GM18951 (cell line): ENCODE measurements at regions not wholly inside any gene's neighbourhood (a gene's known extent, or its start where the extent isn't known, plus 50 kb on each side); places are given as distances from the start of the nearest gene placed in this dataset.

Experiments
- POLR2A ChIP-seq: IDR thresholded peaks from 4 replicates; pipeline ENCODE4 v1.6.1; 2011; ENCODE audit warnings: mild to moderate bottlenecking; ENCODE audit not compliant: insufficient read length, insufficient read depth; ENCODE audit errors: extremely low read depth
- in situ Hi-C: fragments of 300-500 bp; cut with MboI; formaldehyde crosslinking; loops from one replicate; pipeline ENCODE4 v1.12.0; 2022; ENCODE audit warnings: low sequenced_read_pairs, mixed read lengths, inconsistent platforms; ENCODE audit not compliant: unreplicated experiment

GRCh38 chr14:106200541-106201315 is 674.3 kb downstream of the TMEM121 start:
- no peak for TF ChIP-seq POLR2A
- in situ Hi-C loops: no loop called here

- in situ Hi-C loops: no loop called here
- TF ChIP-seq POLR2A: no peak
Measured at GRCh38 chr14:106201376-106201775, 675.0 kb downstream of the TMEM121 start.

GRCh38 chr14:106203438-106203837 is 677.1 kb downstream of the TMEM121 start:
- TF ChIP-seq POLR2A: no peak
- in situ Hi-C loops: no loop called here

GRCh38 chr14:106204063-106204462 is 677.7 kb downstream of the TMEM121 start:
- TF ChIP-seq POLR2A: no peak
- in situ Hi-C loops: no loop called here

- no peak for TF ChIP-seq POLR2A
- in situ Hi-C loops: no loop called here
Measured at GRCh38 chr14:106207316-106207715, 680.9 kb downstream of the TMEM121 start.

GRCh38 chr14:106208794-106209193 is 682.4 kb downstream of the TMEM121 start:
- TF ChIP-seq POLR2A: no peak
- in situ Hi-C loops: no loop called here

GRCh38 chr14:106209755-106210154 is 683.4 kb downstream of the TMEM121 start:
- TF ChIP-seq POLR2A: no peak
- in situ Hi-C loops: no loop called here

GRCh38 chr14:106210650-106211049 is 684.3 kb downstream of the TMEM121 start:
- no peak for TF ChIP-seq POLR2A

GRCh38 chr14:106211334-106211900 is 685.0 kb downstream of the TMEM121 start:
- TF ChIP-seq POLR2A: no peak
- in situ Hi-C loops: no loop called here

More at GRCh38 chr14:106210650-106211049, 684.3 kb downstream of the TMEM121 start:
- in situ Hi-C loops: no loop called here

GRCh38 chr14:106215229-106215628 is 688.8 kb downstream of the TMEM121 start:
- TF ChIP-seq POLR2A: no peak
- in situ Hi-C loops: no loop called here

- in situ Hi-C loops: no loop called here
- TF ChIP-seq POLR2A: no peak
Measured at GRCh38 chr14:106216679-106217078, 690.3 kb downstream of the TMEM121 start.

- in situ Hi-C loops: no loop called here
- no peak for TF ChIP-seq POLR2A
Measured at GRCh38 chr14:106218174-106218573, 691.8 kb downstream of the TMEM121 start.

- TF ChIP-seq POLR2A: no peak
- in situ Hi-C loops: no loop called here
Measured at GRCh38 chr14:106222311-106222710, 695.9 kb downstream of the TMEM121 start.

GRCh38 chr14:106222731-106223130 is 696.3 kb downstream of the TMEM121 start:
- TF ChIP-seq POLR2A: no peak
- in situ Hi-C loops: no loop called here
